SK-N-SH treated with all-trans-retinoic acid at 6 μM for 48 hours (cell line): ENCODE measurements at regions not wholly inside any gene's neighbourhood (a gene's known extent, or its start where the extent isn't known, plus 50 kb on each side); places are given as distances from the start of the nearest gene placed in this dataset.

Experiments used
- ATAC-seq: fragments of 200-7000 bp; cut with Tn5 transposase; 3 replicates; pipeline ENCODE4 v1.9.1; 2020; ENCODE audit warnings: mild to moderate bottlenecking, moderate library complexity
- ARNTL ChIP-seq: fragments of 450-650 bp; formaldehyde crosslinking; IDR thresholded peaks from 2 replicates; pipeline ENCODE4 v1.5.0; 2020; ENCODE audit warnings: low read depth, mild to moderate bottlenecking, moderate library complexity, borderline replicate concordance
- BACH2 ChIP-seq: fragments of 250-450 bp; sonication (Bioruptor Pico); IDR thresholded peaks from 2 replicates; pipeline ENCODE4 v1.9.0; 2021; ENCODE audit warnings: mild to moderate bottlenecking, borderline replicate concordance
- CSDC2 ChIP-seq: fragments of 250-450 bp; sonication (Bioruptor Pico); IDR thresholded peaks from 2 replicates; pipeline ENCODE4 v1.5.0; 2020; ENCODE audit warnings: mild to moderate bottlenecking, moderate library complexity
- ESRRG ChIP-seq: fragments of 250-450 bp; sonication (Bioruptor Pico); IDR thresholded peaks from 2 replicates; pipeline ENCODE4 v1.6.1; 2021; ENCODE audit warnings: mild to moderate bottlenecking
- GLIS3 ChIP-seq: fragments of 250-450 bp; sonication (Bioruptor Pico); IDR thresholded peaks from 2 replicates; pipeline ENCODE4 v1.5.0; 2020; ENCODE audit warnings: mild to moderate bottlenecking, moderate library complexity
- ISL1 ChIP-seq: fragments of 250-450 bp; sonication (Bioruptor Pico); IDR thresholded peaks from 2 replicates; pipeline ENCODE4 v2.1.2; 2022; ENCODE audit warnings: mild to moderate bottlenecking, moderate library complexity
- OSR1 ChIP-seq: fragments of 250-450 bp; sonication (Bioruptor Pico); IDR thresholded peaks from 2 replicates; pipeline ENCODE4 v1.8.0; 2022; ENCODE audit warnings: moderate library complexity, mild to moderate bottlenecking, inconsistent platforms
- PPARA ChIP-seq: fragments of 250-450 bp; sonication (Bioruptor Pico); IDR thresholded peaks from 2 replicates; pipeline ENCODE4 v1.5.0; 2020; ENCODE audit warnings: mild to moderate bottlenecking, borderline replicate concordance
- RARB ChIP-seq: fragments of 250-450 bp; sonication (Bioruptor Pico); IDR thresholded peaks from 2 replicates; pipeline ENCODE4 v1.8.0; 2021; ENCODE audit warnings: mild to moderate bottlenecking, moderate library complexity
- SNAI2 ChIP-seq: fragments of 250-450 bp; sonication (Bioruptor Pico); IDR thresholded peaks from 2 replicates; pipeline ENCODE4 v1.5.0; 2020; ENCODE audit warnings: mild to moderate bottlenecking, moderate library complexity
- TCF4 ChIP-seq: fragments of 250-450 bp; sonication (Bioruptor Pico); IDR thresholded peaks from 2 replicates; pipeline ENCODE4 v1.8.0; 2021; ENCODE audit warnings: mild to moderate bottlenecking, moderate library complexity, borderline replicate concordance
- TOX ChIP-seq: fragments of 250-450 bp; sonication (Bioruptor Pico); IDR thresholded peaks from 2 replicates; pipeline ENCODE4 v1.8.0; 2021; ENCODE audit warnings: mild to moderate bottlenecking, moderate library complexity, borderline replicate concordance
- ZC3H10 ChIP-seq: fragments of 250-450 bp; sonication (Bioruptor Pico); IDR thresholded peaks from 2 replicates; pipeline ENCODE4 v1.5.1; 2021; ENCODE audit warnings: mild to moderate bottlenecking, moderate library complexity
- ZFP3 ChIP-seq: fragments of 250-450 bp; sonication (Bioruptor Pico); IDR thresholded peaks from 2 replicates; pipeline ENCODE4 v1.5.0; 2020; ENCODE audit warnings: mild to moderate bottlenecking, moderate library complexity
- ZFP30 ChIP-seq: fragments of 450-650 bp; formaldehyde crosslinking; IDR thresholded peaks from 2 replicates; pipeline ENCODE4 v1.5.0; 2022; ENCODE audit warnings: mild to moderate bottlenecking, moderate library complexity
- ZNF565 ChIP-seq: fragments of 450-650 bp; formaldehyde crosslinking; conservative IDR thresholded peaks from 2 replicates; pipeline ENCODE4 v1.5.0; 2020; ENCODE audit warnings: low read depth, mild to moderate bottlenecking, moderate library complexity
- ZNF70 ChIP-seq: fragments of 450-650 bp; formaldehyde crosslinking; IDR thresholded peaks from 2 replicates; pipeline ENCODE4 v1.5.0; 2020; ENCODE audit warnings: mild to moderate bottlenecking, moderate library complexity
- ZNF8 ChIP-seq: fragments of 450-650 bp; formaldehyde crosslinking; IDR thresholded peaks from 2 replicates; pipeline ENCODE4 v1.5.0; 2020; ENCODE audit warnings: mild to moderate bottlenecking, moderate library complexity
- TF ChIP-seq, protein P1 (sequence below): fragments of 250-450 bp; sonication (Bioruptor Pico); IDR thresholded peaks from 2 replicates; pipeline ENCODE4 v1.8.0; 2021; ENCODE audit warnings: low read depth, mild to moderate bottlenecking, moderate library complexity, borderline replicate concordance
- TF ChIP-seq, protein P2 (sequence below): fragments of 250-450 bp; sonication (Bioruptor Pico); IDR thresholded peaks from 2 replicates; pipeline ENCODE4 v1.5.1; 2020; ENCODE audit warnings: low read depth, mild to moderate bottlenecking, moderate library complexity
- TF ChIP-seq, protein P3 (sequence below): fragments of 250-450 bp; sonication (Bioruptor Pico); IDR thresholded peaks from 2 replicates; pipeline ENCODE4 v1.8.0; 2020; ENCODE audit warnings: mild to moderate bottlenecking, moderate library complexity, borderline replicate concordance
- TF ChIP-seq, protein P4 (sequence below): fragments of 250-450 bp; sonication (Bioruptor Pico); IDR thresholded peaks from 2 replicates; pipeline ENCODE4 v1.5.0; 2020; ENCODE audit warnings: mild to moderate bottlenecking, moderate library complexity
- TF ChIP-seq, protein P5 (sequence below): fragments of 250-450 bp; sonication (Bioruptor Pico); IDR thresholded peaks from 2 replicates; pipeline ENCODE4 v1.5.1; 2021; ENCODE audit warnings: mild to moderate bottlenecking, moderate library complexity

DNA sequence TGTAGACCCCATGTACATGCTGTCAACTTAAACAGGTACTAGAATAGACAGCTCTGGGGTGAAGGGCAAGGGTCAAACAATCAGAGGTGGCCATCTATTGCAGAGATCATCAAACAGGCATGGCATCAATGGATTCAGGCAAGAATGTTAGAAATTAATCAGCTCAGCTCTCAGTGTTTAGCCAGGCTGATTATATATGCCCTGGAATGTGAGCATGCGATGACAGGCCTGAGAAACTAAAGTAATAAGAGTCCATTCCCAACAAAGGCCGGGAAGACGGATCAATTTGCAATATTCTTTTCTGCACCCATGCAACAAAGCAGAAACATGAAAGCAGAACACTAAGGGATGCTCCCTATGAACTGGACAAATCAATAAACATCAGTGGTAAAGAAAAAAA is 380.5 kb upstream of the SPRED2 start:
- ATAC-seq: no peak
- TF ChIP-seq ZC3H10 (CRISPR knock-in tag): no peak
- TF ChIP-seq, protein P1, sequence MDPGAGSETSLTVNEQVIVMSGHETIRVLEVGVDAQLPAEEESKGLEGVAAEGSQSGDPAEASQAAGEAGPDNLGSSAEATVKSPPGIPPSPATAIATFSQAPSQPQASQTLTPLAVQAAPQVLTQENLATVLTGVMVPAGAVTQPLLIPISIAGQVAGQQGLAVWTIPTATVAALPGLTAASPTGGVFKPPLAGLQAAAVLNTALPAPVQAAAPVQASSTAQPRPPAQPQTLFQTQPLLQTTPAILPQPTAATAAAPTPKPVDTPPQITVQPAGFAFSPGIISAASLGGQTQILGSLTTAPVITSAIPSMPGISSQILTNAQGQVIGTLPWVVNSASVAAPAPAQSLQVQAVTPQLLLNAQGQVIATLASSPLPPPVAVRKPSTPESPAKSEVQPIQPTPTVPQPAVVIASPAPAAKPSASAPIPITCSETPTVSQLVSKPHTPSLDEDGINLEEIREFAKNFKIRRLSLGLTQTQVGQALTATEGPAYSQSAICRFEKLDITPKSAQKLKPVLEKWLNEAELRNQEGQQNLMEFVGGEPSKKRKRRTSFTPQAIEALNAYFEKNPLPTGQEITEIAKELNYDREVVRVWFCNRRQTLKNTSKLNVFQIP (CRISPR knock-in tag): no peak
- TF ChIP-seq SNAI2 (CRISPR knock-in tag): no peak
- TF ChIP-seq, protein P2, sequence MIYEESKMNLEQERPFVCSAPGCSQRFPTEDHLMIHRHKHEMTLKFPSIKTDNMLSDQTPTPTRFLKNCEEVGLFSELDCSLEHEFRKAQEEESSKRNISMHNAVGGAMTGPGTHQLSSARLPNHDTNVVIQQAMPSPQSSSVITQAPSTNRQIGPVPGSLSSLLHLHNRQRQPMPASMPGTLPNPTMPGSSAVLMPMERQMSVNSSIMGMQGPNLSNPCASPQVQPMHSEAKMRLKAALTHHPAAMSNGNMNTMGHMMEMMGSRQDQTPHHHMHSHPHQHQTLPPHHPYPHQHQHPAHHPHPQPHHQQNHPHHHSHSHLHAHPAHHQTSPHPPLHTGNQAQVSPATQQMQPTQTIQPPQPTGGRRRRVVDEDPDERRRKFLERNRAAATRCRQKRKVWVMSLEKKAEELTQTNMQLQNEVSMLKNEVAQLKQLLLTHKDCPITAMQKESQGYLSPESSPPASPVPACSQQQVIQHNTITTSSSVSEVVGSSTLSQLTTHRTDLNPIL (CRISPR knock-in tag): no peak
- no peak for TF ChIP-seq ZNF70 (CRISPR knock-in tag)
- no peak for TF ChIP-seq RARB (CRISPR knock-in tag)
- TF ChIP-seq ZFP30 (CRISPR knock-in tag): no peak
- no peak for TF ChIP-seq OSR1 (CRISPR knock-in tag)
- TF ChIP-seq ESRRG (CRISPR knock-in tag): no peak
- no peak for TF ChIP-seq BACH2 (CRISPR knock-in tag)
- TF ChIP-seq, protein P3, sequence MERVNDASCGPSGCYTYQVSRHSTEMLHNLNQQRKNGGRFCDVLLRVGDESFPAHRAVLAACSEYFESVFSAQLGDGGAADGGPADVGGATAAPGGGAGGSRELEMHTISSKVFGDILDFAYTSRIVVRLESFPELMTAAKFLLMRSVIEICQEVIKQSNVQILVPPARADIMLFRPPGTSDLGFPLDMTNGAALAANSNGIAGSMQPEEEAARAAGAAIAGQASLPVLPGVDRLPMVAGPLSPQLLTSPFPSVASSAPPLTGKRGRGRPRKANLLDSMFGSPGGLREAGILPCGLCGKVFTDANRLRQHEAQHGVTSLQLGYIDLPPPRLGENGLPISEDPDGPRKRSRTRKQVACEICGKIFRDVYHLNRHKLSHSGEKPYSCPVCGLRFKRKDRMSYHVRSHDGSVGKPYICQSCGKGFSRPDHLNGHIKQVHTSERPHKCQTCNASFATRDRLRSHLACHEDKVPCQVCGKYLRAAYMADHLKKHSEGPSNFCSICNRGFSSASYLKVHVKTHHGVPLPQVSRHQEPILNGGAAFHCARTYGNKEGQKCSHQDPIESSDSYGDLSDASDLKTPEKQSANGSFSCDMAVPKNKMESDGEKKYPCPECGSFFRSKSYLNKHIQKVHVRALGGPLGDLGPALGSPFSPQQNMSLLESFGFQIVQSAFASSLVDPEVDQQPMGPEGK: no peak
- no peak for TF ChIP-seq ZFP3 (CRISPR knock-in tag)
- TF ChIP-seq, protein P4, sequence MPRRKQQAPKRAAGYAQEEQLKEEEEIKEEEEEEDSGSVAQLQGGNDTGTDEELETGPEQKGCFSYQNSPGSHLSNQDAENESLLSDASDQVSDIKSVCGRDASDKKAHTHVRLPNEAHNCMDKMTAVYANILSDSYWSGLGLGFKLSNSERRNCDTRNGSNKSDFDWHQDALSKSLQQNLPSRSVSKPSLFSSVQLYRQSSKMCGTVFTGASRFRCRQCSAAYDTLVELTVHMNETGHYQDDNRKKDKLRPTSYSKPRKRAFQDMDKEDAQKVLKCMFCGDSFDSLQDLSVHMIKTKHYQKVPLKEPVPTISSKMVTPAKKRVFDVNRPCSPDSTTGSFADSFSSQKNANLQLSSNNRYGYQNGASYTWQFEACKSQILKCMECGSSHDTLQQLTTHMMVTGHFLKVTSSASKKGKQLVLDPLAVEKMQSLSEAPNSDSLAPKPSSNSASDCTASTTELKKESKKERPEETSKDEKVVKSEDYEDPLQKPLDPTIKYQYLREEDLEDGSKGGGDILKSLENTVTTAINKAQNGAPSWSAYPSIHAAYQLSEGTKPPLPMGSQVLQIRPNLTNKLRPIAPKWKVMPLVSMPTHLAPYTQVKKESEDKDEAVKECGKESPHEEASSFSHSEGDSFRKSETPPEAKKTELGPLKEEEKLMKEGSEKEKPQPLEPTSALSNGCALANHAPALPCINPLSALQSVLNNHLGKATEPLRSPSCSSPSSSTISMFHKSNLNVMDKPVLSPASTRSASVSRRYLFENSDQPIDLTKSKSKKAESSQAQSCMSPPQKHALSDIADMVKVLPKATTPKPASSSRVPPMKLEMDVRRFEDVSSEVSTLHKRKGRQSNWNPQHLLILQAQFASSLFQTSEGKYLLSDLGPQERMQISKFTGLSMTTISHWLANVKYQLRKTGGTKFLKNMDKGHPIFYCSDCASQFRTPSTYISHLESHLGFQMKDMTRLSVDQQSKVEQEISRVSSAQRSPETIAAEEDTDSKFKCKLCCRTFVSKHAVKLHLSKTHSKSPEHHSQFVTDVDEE (CRISPR knock-in tag): no peak
- no peak for TF ChIP-seq ARNTL (CRISPR knock-in tag)
- no peak for TF ChIP-seq GLIS3
- TF ChIP-seq TCF4 (CRISPR knock-in tag): no peak
- no peak for TF ChIP-seq ZNF565
- TF ChIP-seq TOX (CRISPR knock-in tag): no peak
- TF ChIP-seq, protein P5, sequence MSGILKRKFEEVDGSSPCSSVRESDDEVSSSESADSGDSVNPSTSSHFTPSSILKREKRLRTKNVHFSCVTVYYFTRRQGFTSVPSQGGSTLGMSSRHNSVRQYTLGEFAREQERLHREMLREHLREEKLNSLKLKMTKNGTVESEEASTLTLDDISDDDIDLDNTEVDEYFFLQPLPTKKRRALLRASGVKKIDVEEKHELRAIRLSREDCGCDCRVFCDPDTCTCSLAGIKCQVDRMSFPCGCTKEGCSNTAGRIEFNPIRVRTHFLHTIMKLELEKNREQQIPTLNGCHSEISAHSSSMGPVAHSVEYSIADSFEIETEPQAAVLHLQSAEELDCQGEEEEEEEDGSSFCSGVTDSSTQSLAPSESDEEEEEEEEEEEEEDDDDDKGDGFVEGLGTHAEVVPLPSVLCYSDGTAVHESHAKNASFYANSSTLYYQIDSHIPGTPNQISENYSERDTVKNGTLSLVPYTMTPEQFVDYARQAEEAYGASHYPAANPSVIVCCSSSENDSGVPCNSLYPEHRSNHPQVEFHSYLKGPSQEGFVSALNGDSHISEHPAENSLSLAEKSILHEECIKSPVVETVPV: no peak
- no peak for TF ChIP-seq ZNF8

- no peak for ATAC-seq
- TF ChIP-seq ARNTL (CRISPR knock-in tag) (no peak), RARB (CRISPR knock-in tag) (no peak), PPARA (CRISPR knock-in tag) (no peak), ESRRG (CRISPR knock-in tag) (no peak), ZFP3 (CRISPR knock-in tag) (no peak), GLIS3 (no peak), ZNF8 (no peak), TOX (CRISPR knock-in tag) (no peak), BACH2 (CRISPR knock-in tag) (no peak), CSDC2 (CRISPR knock-in tag) (no peak), SNAI2 (CRISPR knock-in tag) (no peak), ISL1 (CRISPR knock-in tag) (no peak)
- TF ChIP-seq, protein P3: no peak
- TF ChIP-seq, protein P4 (CRISPR knock-in tag): no peak
- TF ChIP-seq, protein P5: no peak
Observed at GRCh38 chr2:65807942-65808341, 375.5 kb upstream of the SPRED2 start.
